CD4-positive, CD25-positive, alpha-beta regulatory T cell (primary cell): ENCODE measurements at regions not wholly inside any gene's neighbourhood (a gene's known extent, or its start where the extent isn't known, plus 50 kb on each side); places are given as distances from the start of the nearest gene placed in this dataset.
"Not testable (repeated sequence)": the region's sequence is repeated elsewhere in the genome, so short reads cannot be mapped to it uniquely, and the experiment has no call there.

Experiments
- ATAC-seq, 2 donors: fragments of 150-1000 bp; cut with Tn5 transposase; one replicate each; pipeline ENCODE4 v1.10.0; 2021; ENCODE audit warnings: low read depth in 2 of 2, moderate number of reproducible peaks in 2 of 2, moderate library complexity in 1 of 2
- DNase-seq, 3 donors: peaks; one replicate each; pipeline versions ENCODE4 v3.0.0 to v3.0.0-alpha.2; 2012 to 2022; ENCODE audit warnings: mixed read lengths in 1 of 3
- H3K27ac ChIP-seq: one replicate; pipeline ENCODE4 v1.7.0; 2013; ENCODE audit warnings: mild to moderate bottlenecking, low read length; ENCODE audit not compliant: insufficient read depth, poor library complexity, severe bottlenecking
- H3K27me3 ChIP-seq: one replicate; pipeline ENCODE4 v1.7.0; 2013; ENCODE audit warnings: low read length; ENCODE audit not compliant: control insufficient read depth, insufficient read depth
- H3K36me3 ChIP-seq: one replicate; pipeline ENCODE4 v1.7.0; 2013; ENCODE audit warnings: mild to moderate bottlenecking, low read length, moderate library complexity; ENCODE audit not compliant: control insufficient read depth, insufficient read depth
- H3K4me1 ChIP-seq: 2 replicates; pipeline ENCODE4 v1.7.0; 2013; ENCODE audit warnings: mild to moderate bottlenecking, low read length; ENCODE audit not compliant: insufficient read depth, control insufficient read depth, poor library complexity, severe bottlenecking
- H3K4me3 ChIP-seq: one replicate; pipeline ENCODE4 v1.7.0; 2013; ENCODE audit warnings: low read depth, mild to moderate bottlenecking, low read length, moderate library complexity
- H3K9me3 ChIP-seq, 2 experiments: 1 replicate in 1 of 2; 2 replicates in 1 of 2; pipeline ENCODE4 v1.7.0; 2013; ENCODE audit warnings: low read length in 2 of 2, mild to moderate bottlenecking in 1 of 2, moderate library complexity in 1 of 2; ENCODE audit not compliant: control insufficient read depth in 2 of 2
- H3K27ac Mint-ChIP-seq, 3 donors: one replicate each; pipeline ENCODE4 v1.8.0; 2020 to 2022; ENCODE audit warnings: mild to moderate bottlenecking in 3 of 3, mixed read lengths in 3 of 3, moderate library complexity in 2 of 3
- H3K27me3 Mint-ChIP-seq: one replicate; pipeline ENCODE4 v1.8.0; 2022; ENCODE audit warnings: mild to moderate bottlenecking, mixed read lengths
- H3K36me3 Mint-ChIP-seq: one replicate; pipeline ENCODE4 v1.8.0; 2020; ENCODE audit warnings: mixed read lengths
- H3K4me1 Mint-ChIP-seq, 4 donors: one replicate each; pipeline ENCODE4 v1.8.0; 2020 to 2022; ENCODE audit warnings: mixed read lengths in 4 of 4, mild to moderate bottlenecking in 1 of 4
- H3K4me3 Mint-ChIP-seq, 4 donors: one replicate each; pipeline ENCODE4 v1.8.0; 2020 to 2022; ENCODE audit warnings: mild to moderate bottlenecking in 4 of 4, mixed read lengths in 4 of 4, moderate library complexity in 3 of 4
- H3K9me3 Mint-ChIP-seq, 7 donors: one replicate each; pipeline ENCODE4 v1.8.0; 2020 to 2022; ENCODE audit warnings: mixed read lengths in 7 of 7, mild to moderate bottlenecking in 3 of 7, moderate library complexity in 2 of 7

DNA sequence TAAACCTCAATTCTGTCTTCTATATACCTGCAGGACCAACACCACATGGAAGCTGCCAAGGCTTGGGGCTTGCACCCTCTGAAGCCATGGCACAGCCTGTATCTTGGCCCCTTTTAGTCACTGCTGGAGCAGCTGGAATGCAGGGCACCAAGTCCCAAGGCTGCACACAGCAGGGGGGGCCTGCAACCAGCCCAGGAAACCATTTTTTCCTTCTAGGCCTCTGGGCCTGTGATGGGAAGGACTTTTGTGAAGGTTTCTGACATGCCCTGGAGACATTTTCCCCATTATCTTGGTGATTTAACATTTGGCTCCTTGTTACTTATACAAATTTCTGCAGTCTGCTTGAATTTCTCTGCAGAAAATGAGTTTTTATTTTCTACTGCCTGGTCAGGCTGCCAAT, 123.2 kb upstream of the PCGF5 start:
- Mint-ChIP-seq H3K9me3 (peaks cover 3 to 22% (median 5%) of the 10 kb centered on the region in 7 donors), H3K4me3 (no peak overlapping the region), H3K27ac (no peak overlapping the region), H3K27me3 (peaks cover 5% of the 10 kb centered on the region), H3K4me1 (peaks cover 0 to 3% (median 0%) of the 10 kb centered on the region in 4 donors), H3K36me3 (peaks cover 4% of the 10 kb centered on the region)
- H3K27me3 ChIP-seq = no peaks in the 10 kb centered on the region
- H3K36me3 ChIP-seq = no peaks in the 10 kb centered on the region
- peaks cover 0 to 12% of the 10 kb centered on the region in 2 experiments for H3K9me3 ChIP-seq
- no peak for DNase-seq
- H3K27ac ChIP-seq = no peak overlapping the region
- no peak overlapping the region for H3K4me3 ChIP-seq
- H3K4me1 ChIP-seq = no peaks in the 10 kb centered on the region
- ATAC-seq = no peak

DNA sequence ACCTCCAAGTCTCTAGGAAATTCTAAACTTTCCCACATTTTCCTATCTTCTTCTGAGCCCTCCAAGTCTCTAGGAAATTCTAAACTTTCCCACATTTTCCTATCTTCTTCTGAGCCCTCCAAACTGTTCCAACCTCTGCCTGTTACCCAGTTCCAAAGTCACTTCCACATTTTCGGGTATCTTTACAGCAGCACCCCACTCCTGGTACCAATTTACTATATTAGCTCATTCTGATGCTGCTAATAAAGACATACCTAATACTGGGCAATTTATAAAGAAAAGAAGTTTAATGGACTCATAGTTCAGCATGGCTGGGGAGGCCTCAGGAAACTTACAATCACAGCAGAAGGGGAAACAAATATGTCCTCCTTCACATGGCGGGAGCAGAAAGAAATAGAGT, 122.4 kb upstream of the PCGF5 start:
- H3K4me3 Mint-ChIP-seq, H3K4me3 ChIP-seq, H3K4me1 Mint-ChIP-seq, H3K27ac Mint-ChIP-seq, ATAC-seq, H3K36me3 ChIP-seq, H3K27me3 ChIP-seq, H3K4me1 ChIP-seq, H3K27ac ChIP-seq, DNase-seq, H3K36me3 Mint-ChIP-seq, H3K27me3 Mint-ChIP-seq: not testable (repeated sequence)
- peaks cover 0 to 12% of the 10 kb centered on the region in 2 experiments for H3K9me3 ChIP-seq
- H3K9me3 Mint-ChIP-seq = peaks cover 3 to 22% (median 3%) of the 10 kb centered on the region in 7 donors

DNA sequence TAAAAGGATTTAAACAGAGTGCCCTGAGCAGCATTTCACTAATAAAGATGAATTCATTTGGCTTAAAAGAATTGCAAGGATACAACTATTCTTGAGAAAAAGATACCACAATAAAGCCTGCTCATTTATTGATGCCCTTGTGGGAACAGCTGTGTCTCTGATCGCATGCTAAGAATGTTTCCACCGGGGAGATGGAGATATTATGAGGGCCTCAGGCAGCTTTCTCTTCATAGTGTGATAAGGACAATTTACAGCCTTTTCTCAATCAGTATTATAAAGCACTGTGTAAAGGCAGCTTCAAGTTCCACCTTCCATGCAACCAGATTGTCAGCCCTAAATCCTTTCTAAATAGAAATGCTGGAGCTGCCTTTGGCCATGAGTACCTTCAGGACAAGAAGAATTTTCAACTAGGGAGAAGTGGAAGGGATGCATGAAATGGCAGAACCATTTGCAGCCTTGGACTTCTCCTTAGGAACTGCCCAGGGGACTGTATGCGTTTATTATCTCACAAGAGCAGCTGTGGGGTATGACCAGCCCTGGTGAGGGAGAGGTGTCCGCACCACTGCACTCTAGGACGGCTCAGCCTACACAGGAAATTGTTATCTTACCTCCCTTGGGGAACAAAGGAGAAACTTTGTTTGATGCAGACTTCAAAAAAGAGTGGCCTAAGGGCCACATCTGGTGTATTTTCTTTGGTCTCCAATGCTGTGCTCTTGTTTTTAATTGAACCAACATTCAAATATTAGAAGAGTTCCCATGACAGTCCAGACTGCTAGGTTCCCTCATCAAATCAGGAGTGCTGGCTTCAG, 116.9 kb upstream of the PCGF5 start:
- Mint-ChIP-seq H3K36me3 (no peaks in the 10 kb centered on the region), H3K9me3 (peaks cover 0 to 4% (median 0%) of the 10 kb centered on the region in 7 donors), H3K27ac (no peak overlapping the region), H3K4me3 (no peak overlapping the region), H3K4me1 (no peaks in the 10 kb centered on the region), H3K27me3 (peaks cover 4% of the 10 kb centered on the region)
- Histone ChIP-seq H3K36me3 (no peaks in the 10 kb centered on the region), H3K27ac (no peak overlapping the region), H3K4me3 (no peak overlapping the region), H3K27me3 (peaks cover 1% of the 10 kb centered on the region), H3K4me1 (no peaks in the 10 kb centered on the region), H3K9me3 (peaks cover 0 to 4% of the 10 kb centered on the region in 2 experiments)
- DNase-seq (no peak), ATAC-seq (no peak)

DNA sequence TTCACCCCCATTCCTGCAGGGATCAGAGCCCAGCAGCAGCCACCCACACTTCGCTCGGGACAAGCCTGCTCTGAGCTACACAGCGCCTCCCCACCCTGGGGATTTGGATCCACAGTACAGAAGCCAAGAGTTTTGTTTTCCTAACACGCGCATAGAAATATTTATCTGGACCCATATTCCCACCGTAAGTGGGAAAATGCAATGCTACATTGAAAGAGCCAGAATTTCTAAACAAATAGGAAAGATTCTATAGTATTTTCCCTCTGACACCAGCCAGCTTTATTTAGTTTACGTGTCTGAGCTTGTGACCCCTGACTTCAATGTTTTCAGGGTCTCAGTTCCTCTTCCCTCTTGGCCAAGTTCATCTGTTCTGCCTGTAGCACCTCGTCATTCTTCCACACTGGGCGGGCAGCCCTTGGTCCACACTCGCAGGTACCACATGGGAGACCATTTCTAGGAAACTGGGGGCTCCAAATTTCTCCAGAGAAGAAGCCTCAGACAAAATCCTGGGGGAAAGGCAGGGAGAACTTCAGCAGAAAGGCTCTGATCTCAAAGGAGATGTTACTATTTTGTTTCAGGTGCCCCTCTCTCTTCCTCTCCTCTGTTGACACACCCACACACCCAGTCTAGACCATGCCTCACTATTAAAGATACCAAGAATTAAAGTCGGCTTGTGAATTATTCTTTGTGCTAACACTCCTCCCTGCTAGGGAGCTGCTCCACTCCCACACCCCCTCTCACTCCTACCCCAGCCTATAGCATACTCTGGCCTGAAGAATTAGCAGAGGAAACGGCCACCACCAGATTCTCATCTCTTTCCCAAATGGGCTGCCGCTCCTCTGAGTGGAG, 116.0 kb upstream of the PCGF5 start:
- H3K9me3 Mint-ChIP-seq = peaks cover 0 to 4% (median 0%) of the 10 kb centered on the region in 7 donors
- Histone ChIP-seq H3K36me3 (no peaks in the 10 kb centered on the region), H3K27me3 (peaks cover 1% of the 10 kb centered on the region), H3K9me3 (peaks cover 0 to 4% of the 10 kb centered on the region in 2 experiments), H3K4me3 (no peak overlapping the region), H3K27ac (no peak overlapping the region), H3K4me1 (no peaks in the 10 kb centered on the region)
- H3K27ac Mint-ChIP-seq = no peak overlapping the region
- DNase-seq (no peak), ATAC-seq (no peak)
- H3K36me3 Mint-ChIP-seq = no peaks in the 10 kb centered on the region
- H3K27me3 Mint-ChIP-seq = peaks cover 4% of the 10 kb centered on the region
- no peaks in the 10 kb centered on the region for H3K4me1 Mint-ChIP-seq
- no peak overlapping the region for H3K4me3 Mint-ChIP-seq

DNA sequence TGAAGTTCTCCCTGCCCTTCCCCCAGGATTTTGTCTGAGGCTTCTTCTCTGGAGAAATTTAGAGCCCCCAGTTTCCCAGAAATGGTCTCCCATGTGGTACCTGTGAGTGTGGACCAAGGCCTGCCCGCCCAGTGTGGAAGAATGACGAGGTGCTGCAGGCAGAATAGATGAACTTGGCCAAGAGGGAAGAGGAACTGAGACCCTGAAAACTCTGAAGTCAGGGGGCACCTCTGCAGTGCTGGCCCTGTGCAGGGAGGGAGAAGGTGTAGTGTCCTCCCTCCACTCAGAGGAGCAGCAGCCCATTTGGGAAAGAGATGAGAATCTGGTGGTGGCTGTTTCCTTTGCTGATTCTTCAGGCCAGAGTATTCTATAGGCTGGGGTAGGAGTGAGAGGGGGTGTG, 115.2 kb upstream of the PCGF5 start:
- Histone ChIP-seq H3K27me3 (peaks cover 1% of the 10 kb centered on the region), H3K4me3 (no peak overlapping the region), H3K36me3 (no peaks in the 10 kb centered on the region), H3K27ac (no peak overlapping the region), H3K9me3 (peaks cover 0 to 4% of the 10 kb centered on the region in 2 experiments), H3K4me1 (no peaks in the 10 kb centered on the region)
- no peaks in the 10 kb centered on the region for H3K4me1 Mint-ChIP-seq
- no peaks in the 10 kb centered on the region for H3K36me3 Mint-ChIP-seq
- peaks cover 0 to 4% (median 0%) of the 10 kb centered on the region in 7 donors for H3K9me3 Mint-ChIP-seq
- ATAC-seq (no peak), DNase-seq (no peak)
- peaks cover 4% of the 10 kb centered on the region for H3K27me3 Mint-ChIP-seq
- H3K4me3 Mint-ChIP-seq = no peak overlapping the region
- no peak overlapping the region for H3K27ac Mint-ChIP-seq

DNA sequence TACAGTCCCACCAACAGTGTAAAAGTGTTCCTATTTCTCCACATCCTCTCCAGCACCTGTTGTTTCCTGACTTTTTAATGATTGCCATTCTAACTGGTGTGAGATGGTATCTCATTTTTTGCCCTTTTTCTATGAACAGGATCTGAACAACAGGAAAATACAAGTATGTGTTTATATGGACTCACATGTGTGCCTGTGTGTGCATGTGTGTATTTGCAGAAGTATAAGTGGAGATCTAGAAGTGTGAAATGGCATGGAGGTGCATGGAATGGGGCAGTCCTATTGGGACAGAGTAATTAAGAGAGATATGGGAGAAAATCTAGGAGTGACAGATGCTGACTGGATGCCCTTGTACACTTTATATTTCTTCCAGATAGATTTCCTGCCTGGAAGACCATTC, 111.6 kb upstream of the PCGF5 start:
- Mint-ChIP-seq H3K4me1 (no peaks in the 10 kb centered on the region), H3K27me3 (peaks cover 6% of the 10 kb centered on the region), H3K4me3 (no peak overlapping the region), H3K27ac (no peak overlapping the region), H3K36me3 (no peaks in the 10 kb centered on the region), H3K9me3 (peaks cover 0 to 4% (median 0%) of the 10 kb centered on the region in 7 donors)
- no peak for DNase-seq
- no peak overlapping the region for H3K4me3 ChIP-seq
- H3K27ac ChIP-seq = no peak overlapping the region
- H3K36me3 ChIP-seq = no peaks in the 10 kb centered on the region
- no peak for ATAC-seq
- peaks cover 4% of the 10 kb centered on the region for H3K27me3 ChIP-seq
- H3K9me3 ChIP-seq = peaks cover 0 to 4% of the 10 kb centered on the region in 2 experiments
- H3K4me1 ChIP-seq = no peaks in the 10 kb centered on the region

DNA sequence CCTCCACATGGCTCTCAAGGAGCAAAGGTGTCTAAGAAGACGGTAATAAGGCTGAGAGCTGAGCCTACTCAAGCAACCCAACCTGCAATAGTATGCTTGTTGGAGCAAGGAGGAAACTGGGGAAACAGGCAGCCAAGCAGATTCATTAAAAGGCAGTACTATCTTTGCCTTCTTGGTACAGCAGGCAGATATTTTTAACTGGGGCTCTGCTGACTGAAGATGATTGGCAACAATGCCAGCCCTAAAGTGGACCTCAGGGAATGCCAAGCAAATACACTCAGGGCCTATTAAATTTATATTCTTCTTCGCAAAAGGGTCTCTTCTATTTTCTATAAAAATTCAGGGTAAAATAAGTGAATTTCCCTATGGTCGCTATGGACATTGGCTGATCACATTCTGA, 109.4 kb upstream of the PCGF5 start:
- ATAC-seq = no peak
- no peaks in the 10 kb centered on the region for H3K4me1 ChIP-seq
- H3K4me3 ChIP-seq = no peak overlapping the region

More for the DNA sequence above, 109.4 kb upstream of the PCGF5 start:
- H3K27ac Mint-ChIP-seq = no peak overlapping the region
- peaks cover 0 to 4% (median 0%) of the 10 kb centered on the region in 7 donors for H3K9me3 Mint-ChIP-seq
- Histone ChIP-seq H3K36me3 (no peaks in the 10 kb centered on the region), H3K27me3 (peaks cover 3% of the 10 kb centered on the region), H3K9me3 (peaks cover 0 to 4% of the 10 kb centered on the region in 2 experiments), H3K27ac (no peak overlapping the region)
- no peaks in the 10 kb centered on the region for H3K4me1 Mint-ChIP-seq
- no peak overlapping the region for H3K4me3 Mint-ChIP-seq
- H3K27me3 Mint-ChIP-seq = peaks cover 6% of the 10 kb centered on the region
- DNase-seq = no peak
- no peaks in the 10 kb centered on the region for H3K36me3 Mint-ChIP-seq
